Uterus (tissue), 2 donors: ENCODE measurements at regions not wholly inside any gene's neighbourhood (a gene's known extent, or its start where the extent isn't known, plus 50 kb on each side); places are given as distances from the start of the nearest gene placed in this dataset.

Experiments used
- CTCF ChIP-seq, 4 experiments: fragments of 200-600 bp in 2 of 4; fragments of 450-650 bp in 2 of 4; sonication (generic) in 2 of 4; IDR thresholded peaks; one replicate each; pipeline ENCODE4 v1.5.1; 2016 to 2019; ENCODE audit warnings: antibody characterized with exemption in 4 of 4, mild to moderate bottlenecking in 2 of 4, moderate library complexity in 1 of 4
- POLR2A ChIP-seq, 2 donors: fragments of 450-650 bp; IDR thresholded peaks; one replicate each; pipeline ENCODE4 v1.6.1; 2016; ENCODE audit warnings: antibody characterized with exemption in 2 of 2, mild to moderate bottlenecking in 1 of 2, moderate library complexity in 1 of 2

- TF ChIP-seq CTCF (IDR thresholded peaks at IDR 0.05) (no peak), POLR2A (IDR thresholded peaks at IDR 0.05) (no peak)
These were observed 474.0 kb downstream of the COG6 start for GRCh38 chr13:40129467-40129866.
